ENCODE measurements at regions not wholly inside any gene's neighbourhood (a gene's known extent, or its start where the extent isn't known, plus 50 kb on each side); places are given as distances from the start of the nearest gene placed in this dataset.
"Not testable (repeated sequence)": the region's sequence is repeated elsewhere in the genome, so short reads cannot be mapped to it uniquely, and the experiment has no call there.

GRCh38 chr12:75683220-75683619 is 171.8 kb upstream of the KRR1 start:
- no peak for DNase-seq (ENCODE audit: low read depth)

- no peak for DNase-seq (ENCODE audit: low read depth)
These were observed 166.1 kb upstream of the KRR1 start for GRCh38 chr12:75677522-75677921.

GRCh38 chr12:75674393-75674792 is 163.0 kb upstream of the KRR1 start:
- DNase-seq (ENCODE audit: low read depth), result no peak

- DNase-seq (ENCODE audit: low read depth), result no peak
These were observed 160.8 kb upstream of the KRR1 start for GRCh38 chr12:75672200-75672599.

- DNase-seq (ENCODE audit: low read depth), result no peak
These were observed 158.8 kb upstream of the KRR1 start for GRCh38 chr12:75670216-75670615.

- peak; percentile 74 for DNase-seq (ENCODE audit: low read depth)
These were observed 155.5 kb upstream of the KRR1 start for GRCh38 chr12:75666939-75667334.

GRCh38 chr12:75666126-75666938 is 154.9 kb upstream of the KRR1 start:
- peak; percentile 83 for DNase-seq (ENCODE audit: low read depth)

GRCh38 chr12:75665216-75665615 is 153.8 kb upstream of the KRR1 start:
- peak; percentile 93 for DNase-seq (ENCODE audit: low read depth)

- DNase-seq (ENCODE audit: low read depth), result no peak
These were observed 151.2 kb upstream of the KRR1 start for GRCh38 chr12:75662511-75663159.

GRCh38 chr12:75661908-75662307 is 150.5 kb upstream of the KRR1 start:
- DNase-seq (ENCODE audit: low read depth), result peak; percentile 61

GRCh38 chr12:75660805-75661404 is 149.5 kb upstream of the KRR1 start:
- DNase-seq (ENCODE audit: low read depth), result peak; percentile 89

- peak; percentile 89 for DNase-seq (ENCODE audit: low read depth)
These were observed 148.7 kb upstream of the KRR1 start for GRCh38 chr12:75660107-75660530.

GRCh38 chr12:75658901-75659823 is 147.8 kb upstream of the KRR1 start:
- peak; percentile 89 for DNase-seq (ENCODE audit: low read depth)

- DNase-seq (ENCODE audit: low read depth), result no peak
These were observed 146.9 kb upstream of the KRR1 start for GRCh38 chr12:75658286-75658685.

- DNase-seq (ENCODE audit: low read depth), result no peak
These were observed 146.4 kb upstream of the KRR1 start for GRCh38 chr12:75657831-75658230.

- not testable (repeated sequence) for DNase-seq (ENCODE audit: low read depth)
These were observed 145.9 kb upstream of the KRR1 start for GRCh38 chr12:75657354-75657753.

GRCh38 chr12:75656648-75657047 is 145.2 kb upstream of the KRR1 start:
- peak; percentile 89 for DNase-seq (ENCODE audit: low read depth)

GRCh38 chr12:75656210-75656609 is 144.8 kb upstream of the KRR1 start:
- no peak for DNase-seq (ENCODE audit: low read depth)

- DNase-seq (ENCODE audit: low read depth), result no peak
These were observed 144.0 kb upstream of the KRR1 start for GRCh38 chr12:75655315-75655806.

- no peak for DNase-seq (ENCODE audit: low read depth)
These were observed 139.9 kb upstream of the KRR1 start for GRCh38 chr12:75651342-75651695.

- DNase-seq (ENCODE audit: low read depth), result no peak
These were observed 139.4 kb upstream of the KRR1 start for GRCh38 chr12:75650595-75651341.
